ENCODE measurements at regions not wholly inside any gene's neighbourhood (a gene's known extent, or its start where the extent isn't known, plus 50 kb on each side); places are given as distances from the start of the nearest gene placed in this dataset.

- TF ChIP-seq POLR2AphosphoS5 (IDR thresholded peaks at IDR 0.05; ENCODE audit: low read depth, low read length) (no peak), TAF1 (IDR thresholded peaks at IDR 0.05; ENCODE audit: borderline replicate concordance, low read depth, low read length) (no peak), POLR2A (IDR thresholded peaks at IDR 0.05; ENCODE audit: low read depth, low read length) (no peak)
These were observed 561.2 kb upstream of the SEL1L start for GRCh38 chr14:82094829-82095345.
